Prostate gland (tissue), 2 donors: ENCODE measurements at regions not wholly inside any gene's neighbourhood (a gene's known extent, or its start where the extent isn't known, plus 50 kb on each side); places are given as distances from the start of the nearest gene placed in this dataset.
"Not testable (repeated sequence)": the region's sequence is repeated elsewhere in the genome, so short reads cannot be mapped to it uniquely, and the experiment has no call there.

Experiments used
- POLR2A ChIP-seq: fragments of 450-650 bp; IDR thresholded peaks from one replicate; pipeline ENCODE4 v1.6.1; 2016; ENCODE audit warnings: antibody characterized with exemption, mild to moderate bottlenecking
- TF ChIP-seq, protein P1 (sequence below), 4 experiments: fragments of 200-600 bp in 2 of 4; fragments of 450-650 bp in 2 of 4; sonication (generic) in 2 of 4; IDR thresholded peaks; 1 replicate in 3 of 4; 2 replicates in 1 of 4; pipeline ENCODE4 v1.5.1; 2016 to 2019; ENCODE audit warnings: antibody characterized with exemption in 4 of 4, mild to moderate bottlenecking in 2 of 4, moderate library complexity in 2 of 4

DNA sequence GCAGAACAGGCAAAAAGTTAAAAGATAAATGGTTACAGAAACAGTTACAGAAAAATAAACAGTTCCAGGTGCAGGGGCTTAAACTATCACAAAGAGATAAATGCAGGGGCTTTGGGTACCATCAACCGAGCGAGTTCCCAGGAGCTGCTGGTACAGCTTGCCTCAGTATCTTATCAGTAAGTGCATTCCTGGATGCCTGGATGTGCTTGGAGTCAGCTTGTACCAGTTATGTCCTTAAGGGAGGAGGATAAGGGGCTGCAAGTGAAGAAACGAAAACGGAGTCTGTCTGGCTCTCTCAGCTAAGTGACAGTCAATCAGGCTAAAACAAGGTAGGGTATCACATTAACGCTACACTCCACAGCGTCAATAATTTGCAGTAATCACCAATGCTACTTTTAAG, 79.3 kb upstream of the GRIN2A start:
- TF ChIP-seq, protein P1, sequence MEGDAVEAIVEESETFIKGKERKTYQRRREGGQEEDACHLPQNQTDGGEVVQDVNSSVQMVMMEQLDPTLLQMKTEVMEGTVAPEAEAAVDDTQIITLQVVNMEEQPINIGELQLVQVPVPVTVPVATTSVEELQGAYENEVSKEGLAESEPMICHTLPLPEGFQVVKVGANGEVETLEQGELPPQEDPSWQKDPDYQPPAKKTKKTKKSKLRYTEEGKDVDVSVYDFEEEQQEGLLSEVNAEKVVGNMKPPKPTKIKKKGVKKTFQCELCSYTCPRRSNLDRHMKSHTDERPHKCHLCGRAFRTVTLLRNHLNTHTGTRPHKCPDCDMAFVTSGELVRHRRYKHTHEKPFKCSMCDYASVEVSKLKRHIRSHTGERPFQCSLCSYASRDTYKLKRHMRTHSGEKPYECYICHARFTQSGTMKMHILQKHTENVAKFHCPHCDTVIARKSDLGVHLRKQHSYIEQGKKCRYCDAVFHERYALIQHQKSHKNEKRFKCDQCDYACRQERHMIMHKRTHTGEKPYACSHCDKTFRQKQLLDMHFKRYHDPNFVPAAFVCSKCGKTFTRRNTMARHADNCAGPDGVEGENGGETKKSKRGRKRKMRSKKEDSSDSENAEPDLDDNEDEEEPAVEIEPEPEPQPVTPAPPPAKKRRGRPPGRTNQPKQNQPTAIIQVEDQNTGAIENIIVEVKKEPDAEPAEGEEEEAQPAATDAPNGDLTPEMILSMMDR (IDR thresholded peaks at IDR 0.05), result not testable (repeated sequence)
- TF ChIP-seq POLR2A, result not testable (repeated sequence)
